Lower leg skin (tissue), 3 donors: ENCODE measurements at regions not wholly inside any gene's neighbourhood (a gene's known extent, or its start where the extent isn't known, plus 50 kb on each side); places are given as distances from the start of the nearest gene placed in this dataset.

ENCODE experiments used
- CTCF ChIP-seq, 3 donors: fragments of 450-650 bp; IDR thresholded peaks; one replicate each; pipeline ENCODE4 v1.5.1; 2016; ENCODE audit warnings: antibody characterized with exemption in 3 of 3, mild to moderate bottlenecking in 3 of 3, moderate library complexity in 2 of 3
- POLR2A ChIP-seq, 2 donors: fragments of 450-650 bp; IDR thresholded peaks; one replicate each; pipeline ENCODE4 v1.6.1; 2016 to 2017; ENCODE audit warnings: antibody characterized with exemption in 2 of 2, mild to moderate bottlenecking in 1 of 2, moderate library complexity in 1 of 2

- no peak for TF ChIP-seq CTCF (IDR thresholded peaks at IDR 0.05)
- TF ChIP-seq POLR2A (IDR thresholded peaks at IDR 0.05) = no peak
Measured at GRCh38 chr11:71078482-71078881, 173.9 kb downstream of the SHANK2 start.
